Bronchial epithelial cell (primary cell): ENCODE measurements at regions not wholly inside any gene's neighbourhood (a gene's known extent, or its start where the extent isn't known, plus 50 kb on each side); places are given as distances from the start of the nearest gene placed in this dataset.

ENCODE experiments used
- DNase-seq: peaks from one replicate; pipeline ENCODE4 v3.0.0-alpha.2; 2010; ENCODE audit warnings: low read depth
- FAIRE-seq: peaks from 2 replicates; lab custom pipeline; 2011; peaks lifted over from hg19 to GRCh38; lab: Jason Lieb, UNC
- H3K27me3 ChIP-seq: 2 replicates; pipeline ENCODE4 v1.5.1; 2011; ENCODE audit warnings: low read length; ENCODE audit not compliant: control insufficient read depth, insufficient read depth
- H3K36me3 ChIP-seq: 2 replicates; pipeline ENCODE4 v1.5.1; 2011; ENCODE audit warnings: low read length; ENCODE audit not compliant: control insufficient read depth, insufficient read depth
- H3K4me3 ChIP-seq: 2 replicates; pipeline ENCODE4 v1.5.1; 2011; ENCODE audit warnings: mild to moderate bottlenecking, low read depth, low read length, control low read depth
- TF ChIP-seq, protein P1 (sequence below): IDR thresholded peaks from 2 replicates; pipeline ENCODE4 v1.5.1; 2011; ENCODE audit warnings: mild to moderate bottlenecking, moderate library complexity, low read length, control low read depth, inconsistent platforms; ENCODE audit not compliant: insufficient read depth, severe bottlenecking

DNA sequence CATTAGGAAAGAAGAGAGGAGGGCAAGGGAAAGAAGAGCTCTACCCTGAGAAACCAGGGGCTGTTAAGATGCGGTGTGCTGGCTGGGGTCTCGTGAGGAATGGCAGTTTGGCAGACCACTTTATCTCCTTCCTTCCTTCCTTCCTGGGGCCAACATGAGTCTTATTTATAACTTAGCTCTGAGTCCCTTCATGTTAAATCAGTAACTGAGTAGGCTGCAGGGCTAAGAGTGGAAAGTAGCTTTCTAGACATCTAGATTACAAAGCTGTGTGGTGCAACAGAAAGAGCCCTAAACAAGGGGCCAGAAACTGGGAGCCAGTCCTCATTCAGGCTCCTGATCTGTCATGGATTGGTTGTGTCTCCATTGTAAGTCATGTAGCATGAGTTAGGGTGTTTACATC lies 135.4 kb upstream of the DUSP10 start:
- FAIRE-seq (no peak), DNase-seq (no peak)
- TF ChIP-seq, protein P1, sequence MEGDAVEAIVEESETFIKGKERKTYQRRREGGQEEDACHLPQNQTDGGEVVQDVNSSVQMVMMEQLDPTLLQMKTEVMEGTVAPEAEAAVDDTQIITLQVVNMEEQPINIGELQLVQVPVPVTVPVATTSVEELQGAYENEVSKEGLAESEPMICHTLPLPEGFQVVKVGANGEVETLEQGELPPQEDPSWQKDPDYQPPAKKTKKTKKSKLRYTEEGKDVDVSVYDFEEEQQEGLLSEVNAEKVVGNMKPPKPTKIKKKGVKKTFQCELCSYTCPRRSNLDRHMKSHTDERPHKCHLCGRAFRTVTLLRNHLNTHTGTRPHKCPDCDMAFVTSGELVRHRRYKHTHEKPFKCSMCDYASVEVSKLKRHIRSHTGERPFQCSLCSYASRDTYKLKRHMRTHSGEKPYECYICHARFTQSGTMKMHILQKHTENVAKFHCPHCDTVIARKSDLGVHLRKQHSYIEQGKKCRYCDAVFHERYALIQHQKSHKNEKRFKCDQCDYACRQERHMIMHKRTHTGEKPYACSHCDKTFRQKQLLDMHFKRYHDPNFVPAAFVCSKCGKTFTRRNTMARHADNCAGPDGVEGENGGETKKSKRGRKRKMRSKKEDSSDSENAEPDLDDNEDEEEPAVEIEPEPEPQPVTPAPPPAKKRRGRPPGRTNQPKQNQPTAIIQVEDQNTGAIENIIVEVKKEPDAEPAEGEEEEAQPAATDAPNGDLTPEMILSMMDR, result no peak
- Histone ChIP-seq H3K4me3 (no peak overlapping the region), H3K27me3 (no peaks in the 10 kb centered on the region), H3K36me3 (no peaks in the 10 kb centered on the region)

DNA sequence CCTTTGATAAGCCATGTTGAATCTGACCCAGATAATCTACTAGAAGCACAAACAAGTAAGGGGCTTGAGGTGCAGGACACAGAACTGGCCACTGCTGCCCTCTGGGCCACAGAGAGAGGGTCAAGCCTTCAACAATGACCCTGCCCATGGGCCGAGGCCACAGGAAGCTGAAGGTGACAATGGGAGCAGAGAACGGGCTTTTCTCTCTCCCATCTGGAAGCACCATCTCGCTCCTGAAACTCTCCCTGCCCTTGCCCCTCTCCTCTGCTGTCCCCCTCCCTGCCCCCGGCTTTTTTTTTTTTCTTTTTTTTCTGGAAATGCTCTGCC lies 133.1 kb upstream of the DUSP10 start:
- H3K4me3 ChIP-seq, result no peak overlapping the region
- FAIRE-seq (no peak), DNase-seq (no peak)
- no peaks in the 10 kb centered on the region for H3K27me3 ChIP-seq
- TF ChIP-seq, protein P1, result no peak
- H3K36me3 ChIP-seq, result no peaks in the 10 kb centered on the region

DNA sequence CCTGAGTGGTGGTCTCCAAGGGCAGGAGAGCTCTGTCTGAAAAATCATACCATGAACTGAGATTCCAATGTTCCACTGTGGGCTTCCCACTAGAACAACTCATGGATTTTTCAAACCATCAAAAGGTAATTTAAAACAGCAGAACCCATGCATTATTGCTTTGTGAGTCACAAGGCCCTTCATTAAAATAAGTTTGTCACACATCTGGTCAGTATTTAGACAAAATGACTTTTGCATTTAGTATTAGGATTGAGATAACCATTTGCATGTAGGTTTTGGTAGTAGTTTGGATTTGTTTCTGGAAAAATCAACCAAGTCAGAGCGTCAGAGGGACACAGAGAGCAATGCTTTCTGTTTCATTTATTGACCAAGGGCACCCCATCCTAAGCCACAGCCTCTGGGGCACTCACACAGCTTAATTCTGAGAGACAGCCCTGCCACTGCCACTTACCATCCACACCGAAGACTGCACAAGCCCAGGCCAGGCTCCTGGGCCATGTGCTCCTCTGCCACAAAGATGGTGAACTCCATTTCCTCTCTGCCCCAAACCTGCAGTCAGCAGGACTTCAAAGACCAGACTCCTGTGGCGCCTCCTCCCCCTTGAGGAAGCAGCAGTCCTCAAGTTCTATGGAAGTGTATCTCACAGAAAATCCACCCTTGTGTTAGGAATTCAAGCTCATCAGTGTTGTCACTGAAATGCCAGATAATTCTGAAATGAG lies 132.6 kb upstream of the DUSP10 start:
- FAIRE-seq (no peak), DNase-seq (no peak)
- Histone ChIP-seq H3K27me3 (no peaks in the 10 kb centered on the region), H3K4me3 (no peak overlapping the region), H3K36me3 (no peaks in the 10 kb centered on the region)
- TF ChIP-seq, protein P1, result no peak

DNA sequence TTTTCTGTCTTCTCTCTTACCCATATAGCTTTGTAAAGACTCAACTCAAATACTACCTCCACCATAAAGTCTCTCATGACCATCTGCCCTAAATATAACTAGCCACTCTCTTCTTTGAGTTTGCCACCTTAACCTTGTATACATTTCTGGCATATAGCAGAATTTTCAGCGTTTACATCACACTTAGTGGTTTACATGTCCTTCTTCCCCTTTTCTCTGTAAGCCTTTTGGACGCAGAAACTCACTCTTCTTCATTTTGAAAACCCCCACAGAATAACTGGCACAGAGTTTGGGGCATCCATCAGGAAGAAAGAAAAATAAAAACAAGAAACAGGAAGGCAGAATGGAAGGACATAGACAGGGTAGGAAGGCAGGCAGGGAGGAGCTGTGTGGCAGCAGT lies 131.8 kb upstream of the DUSP10 start:
- TF ChIP-seq, protein P1, result no peak
- Histone ChIP-seq H3K27me3 (no peaks in the 10 kb centered on the region), H3K4me3 (no peak overlapping the region), H3K36me3 (no peaks in the 10 kb centered on the region)
- DNase-seq (no peak), FAIRE-seq (no peak)

DNA sequence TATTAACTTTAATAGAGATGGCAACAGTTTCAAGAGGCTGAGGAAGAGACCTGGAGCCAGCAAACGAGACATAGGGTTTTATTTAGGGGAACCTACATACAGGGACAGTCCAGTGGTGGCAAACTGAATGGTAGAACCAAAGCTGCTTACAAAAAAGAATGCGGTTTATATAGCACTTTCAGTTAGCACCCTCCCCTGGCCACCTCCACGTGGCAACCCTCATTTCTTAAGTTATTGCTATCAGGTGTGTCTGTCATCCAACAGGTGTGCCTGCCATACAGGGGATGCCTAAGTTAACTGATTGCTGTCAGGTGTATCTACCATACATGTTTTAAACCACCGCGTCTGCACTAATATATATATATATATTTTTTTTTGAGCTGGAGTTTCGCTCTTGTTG lies 129.2 kb upstream of the DUSP10 start:
- FAIRE-seq (no peak), DNase-seq (no peak)
- Histone ChIP-seq H3K4me3 (no peak overlapping the region), H3K27me3 (no peaks in the 10 kb centered on the region), H3K36me3 (no peaks in the 10 kb centered on the region)
- TF ChIP-seq, protein P1, result no peak

DNA sequence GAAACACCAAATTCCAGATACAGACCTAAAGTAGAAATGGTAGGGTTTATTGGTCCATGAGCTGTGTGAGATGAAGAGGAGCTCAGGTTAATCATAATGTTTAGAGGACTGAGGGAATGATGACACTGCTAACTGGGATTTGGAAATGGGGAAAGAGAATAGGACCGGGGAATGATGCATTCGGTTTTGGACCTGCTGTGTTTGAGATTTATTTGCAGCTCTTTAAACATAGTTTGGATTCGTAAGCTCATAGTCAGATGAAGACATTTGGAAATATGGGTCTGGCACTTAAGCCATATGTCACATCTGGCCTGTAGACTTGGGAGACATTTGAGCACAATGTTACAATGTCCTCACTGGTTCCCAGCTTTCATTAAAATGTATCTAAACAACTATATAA lies 127.9 kb upstream of the DUSP10 start:
- no peak for FAIRE-seq
- TF ChIP-seq, protein P1, result no peak

More for the DNA sequence above, 127.9 kb upstream of the DUSP10 start:
- DNase-seq, result no peak
- Histone ChIP-seq H3K4me3 (no peak overlapping the region), H3K27me3 (no peaks in the 10 kb centered on the region), H3K36me3 (no peaks in the 10 kb centered on the region)
